C4-2B (cell line): ENCODE measurements at regions not wholly inside any gene's neighbourhood (a gene's known extent, or its start where the extent isn't known, plus 50 kb on each side); places are given as distances from the start of the nearest gene placed in this dataset.
"Not testable (repeated sequence)": the region's sequence is repeated elsewhere in the genome, so short reads cannot be mapped to it uniquely, and the experiment has no call there.

ENCODE experiments used
- H3K27ac ChIP-seq: fragments of 450-650 bp; 2 replicates; pipeline ENCODE4 v1.5.1; 2017
- CTCF ChIP-seq: fragments of 450-650 bp; conservative IDR thresholded peaks from 2 replicates; pipeline ENCODE4 v1.5.1; 2017; ENCODE audit warnings: mild to moderate bottlenecking
- ZFX ChIP-seq: fragments of 450-650 bp; IDR thresholded peaks from 2 replicates; pipeline ENCODE4 v1.6.1; 2017

GRCh38 chr4:81785338-81785737 is 313.6 kb upstream of the RASGEF1B start:
- no peak overlapping the region for H3K27ac ChIP-seq
- TF ChIP-seq ZFX (no peak), CTCF (no peak)

- TF ChIP-seq CTCF (no peak), ZFX (no peak)
- no peak overlapping the region for H3K27ac ChIP-seq
These were observed 311.9 kb upstream of the RASGEF1B start for GRCh38 chr4:81783558-81783957.

- TF ChIP-seq ZFX, result no peak
- TF ChIP-seq CTCF, result no peak
- H3K27ac ChIP-seq, result no peak overlapping the region
These were observed 310.1 kb upstream of the RASGEF1B start for GRCh38 chr4:81781799-81782198.

- not testable (repeated sequence) for H3K27ac ChIP-seq
These were observed 306.0 kb upstream of the RASGEF1B start for GRCh38 chr4:81777718-81778117.

- no peak for TF ChIP-seq ZFX
- no peak for TF ChIP-seq CTCF
- no peak overlapping the region for H3K27ac ChIP-seq
These were observed 305.1 kb upstream of the RASGEF1B start for GRCh38 chr4:81776794-81777193.

GRCh38 chr4:81773557-81773956 is 301.9 kb upstream of the RASGEF1B start:
- no peak overlapping the region for H3K27ac ChIP-seq
- TF ChIP-seq CTCF (no peak), ZFX (no peak)

GRCh38 chr4:81771721-81772120 is 300.0 kb upstream of the RASGEF1B start:
- H3K27ac ChIP-seq, result no peak overlapping the region
- TF ChIP-seq CTCF, result no peak
- TF ChIP-seq ZFX, result no peak

GRCh38 chr4:81769244-81769643 is 297.5 kb upstream of the RASGEF1B start:
- no peak for TF ChIP-seq ZFX
- no peak for TF ChIP-seq CTCF
- no peak overlapping the region for H3K27ac ChIP-seq
